K562 (cell line): ENCODE measurements at regions not wholly inside any gene's neighbourhood (a gene's known extent, or its start where the extent isn't known, plus 50 kb on each side); places are given as distances from the start of the nearest gene placed in this dataset.

Source experiments
- JUNB ChIP-seq: fragments of 450-650 bp; formaldehyde crosslinking; conservative IDR thresholded peaks from 2 replicates; pipeline ENCODE4 v1.4.0; 2020; ENCODE audit warnings: mild to moderate bottlenecking
- NCOA6 ChIP-seq: fragments of 450-650 bp; IDR thresholded peaks from 2 replicates; pipeline ENCODE4 v1.6.1; 2017; ENCODE audit warnings: mild to moderate bottlenecking
- PHF20 ChIP-seq: fragments of 450-650 bp; IDR thresholded peaks from 2 replicates; pipeline ENCODE4 v1.6.1; 2018; ENCODE audit not compliant: partially characterized antibody
- TAF15 ChIP-seq: fragments of 200-400 bp; formaldehyde crosslinking; IDR thresholded peaks from 2 replicates; pipeline ENCODE4 v1.6.1; 2017; ENCODE audit warnings: mild to moderate bottlenecking, low read depth, low read length, moderate library complexity
- THRA ChIP-seq: fragments of 450-650 bp; IDR thresholded peaks from 2 replicates; pipeline ENCODE4 v1.6.1; 2017; ENCODE audit warnings: mild to moderate bottlenecking, moderate library complexity
- ZBTB11 ChIP-seq, 3 experiments: fragments of 200-800 bp in 1 of 3; fragments of 250-450 bp in 1 of 3; fragments of 450-650 bp in 1 of 3; sonication (Bioruptor Pico) in 1 of 3; sonication (Bioruptor generic) in 1 of 3; formaldehyde crosslinking in 1 of 3; IDR thresholded peaks; 2 replicates each; pipeline versions ENCODE4 v1.6.1 to v1.8.0; 2016 to 2022; ENCODE audit warnings: mild to moderate bottlenecking in 2 of 3, missing genetic modification characterization in 2 of 3, missing compliant biosample characterization in 1 of 3, moderate library complexity in 1 of 3
- TF ChIP-seq, protein P1 (sequence below): fragments of 450-650 bp; formaldehyde crosslinking; IDR thresholded peaks from 2 replicates; pipeline ENCODE4 v1.4.0; 2022; ENCODE audit warnings: missing genetic modification characterization
- TF ChIP-seq, protein P2 (sequence below): fragments of 450-650 bp; formaldehyde crosslinking; IDR thresholded peaks from 2 replicates; pipeline ENCODE4 v1.4.0; 2020; ENCODE audit warnings: mild to moderate bottlenecking, moderate library complexity

- TF ChIP-seq ZBTB11 (CRISPR knock-in tag; IDR thresholded peaks at IDR 0.05) = no peak
- TF ChIP-seq, protein P1, sequence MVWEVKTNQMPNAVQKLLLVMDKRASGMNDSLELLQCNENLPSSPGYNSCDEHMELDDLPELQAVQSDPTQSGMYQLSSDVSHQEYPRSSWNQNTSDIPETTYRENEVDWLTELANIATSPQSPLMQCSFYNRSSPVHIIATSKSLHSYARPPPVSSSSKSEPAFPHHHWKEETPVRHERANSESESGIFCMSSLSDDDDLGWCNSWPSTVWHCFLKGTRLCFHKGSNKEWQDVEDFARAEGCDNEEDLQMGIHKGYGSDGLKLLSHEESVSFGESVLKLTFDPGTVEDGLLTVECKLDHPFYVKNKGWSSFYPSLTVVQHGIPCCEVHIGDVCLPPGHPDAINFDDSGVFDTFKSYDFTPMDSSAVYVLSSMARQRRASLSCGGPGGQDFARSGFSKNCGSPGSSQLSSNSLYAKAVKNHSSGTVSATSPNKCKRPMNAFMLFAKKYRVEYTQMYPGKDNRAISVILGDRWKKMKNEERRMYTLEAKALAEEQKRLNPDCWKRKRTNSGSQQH (CRISPR knock-in tag) = no peak
- no peak for TF ChIP-seq NCOA6
- no peak for TF ChIP-seq THRA
- TF ChIP-seq, protein P2, sequence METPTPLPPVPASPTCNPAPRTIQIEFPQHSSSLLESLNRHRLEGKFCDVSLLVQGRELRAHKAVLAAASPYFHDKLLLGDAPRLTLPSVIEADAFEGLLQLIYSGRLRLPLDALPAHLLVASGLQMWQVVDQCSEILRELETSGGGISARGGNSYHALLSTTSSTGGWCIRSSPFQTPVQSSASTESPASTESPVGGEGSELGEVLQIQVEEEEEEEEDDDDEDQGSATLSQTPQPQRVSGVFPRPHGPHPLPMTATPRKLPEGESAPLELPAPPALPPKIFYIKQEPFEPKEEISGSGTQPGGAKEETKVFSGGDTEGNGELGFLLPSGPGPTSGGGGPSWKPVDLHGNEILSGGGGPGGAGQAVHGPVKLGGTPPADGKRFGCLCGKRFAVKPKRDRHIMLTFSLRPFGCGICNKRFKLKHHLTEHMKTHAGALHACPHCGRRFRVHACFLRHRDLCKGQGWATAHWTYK (CRISPR knock-in tag) = no peak
- no peak for TF ChIP-seq TAF15
- no peak for TF ChIP-seq JUNB (CRISPR knock-in tag)
- TF ChIP-seq PHF20 = no peak
These were observed 64.8 kb upstream of the TBC1D3K start (continued) for GRCh38 chr17:37859451-37859850.
